ENCODE measurements at regions not wholly inside any gene's neighbourhood (a gene's known extent, or its start where the extent isn't known, plus 50 kb on each side); places are given as distances from the start of the nearest gene placed in this dataset.

- TF ChIP-seq POLR2A (IDR thresholded peaks at IDR 0.05; ENCODE audit: low read length) = no peak
- no peak for TF ChIP-seq GATA1 (IDR thresholded peaks at IDR 0.05; ENCODE audit: low read depth, low read length)
Measured at GRCh38 chr7:25831831-25832411, 320.1 kb upstream of the NFE2L3 start.

All from erythroblast (primary cell).